HuH-7.5 (cell line): ENCODE measurements at regions not wholly inside any gene's neighbourhood (a gene's known extent, or its start where the extent isn't known, plus 50 kb on each side); places are given as distances from the start of the nearest gene placed in this dataset.

Experiments used
- DNase-seq: peaks from one replicate; pipeline ENCODE4 v3.0.0; 2011; ENCODE audit warnings: low spot score

GRCh38 chr1:23615423-23615822 is 56.1 kb upstream of the ID3 start:
- no peak for DNase-seq

- no peak for DNase-seq
Measured at GRCh38 chr1:23614032-23614660, 54.8 kb upstream of the ID3 start.

- DNase-seq, result no peak
Measured at GRCh38 chr1:23613191-23614031, 54.1 kb upstream of the ID3 start.

DNA sequence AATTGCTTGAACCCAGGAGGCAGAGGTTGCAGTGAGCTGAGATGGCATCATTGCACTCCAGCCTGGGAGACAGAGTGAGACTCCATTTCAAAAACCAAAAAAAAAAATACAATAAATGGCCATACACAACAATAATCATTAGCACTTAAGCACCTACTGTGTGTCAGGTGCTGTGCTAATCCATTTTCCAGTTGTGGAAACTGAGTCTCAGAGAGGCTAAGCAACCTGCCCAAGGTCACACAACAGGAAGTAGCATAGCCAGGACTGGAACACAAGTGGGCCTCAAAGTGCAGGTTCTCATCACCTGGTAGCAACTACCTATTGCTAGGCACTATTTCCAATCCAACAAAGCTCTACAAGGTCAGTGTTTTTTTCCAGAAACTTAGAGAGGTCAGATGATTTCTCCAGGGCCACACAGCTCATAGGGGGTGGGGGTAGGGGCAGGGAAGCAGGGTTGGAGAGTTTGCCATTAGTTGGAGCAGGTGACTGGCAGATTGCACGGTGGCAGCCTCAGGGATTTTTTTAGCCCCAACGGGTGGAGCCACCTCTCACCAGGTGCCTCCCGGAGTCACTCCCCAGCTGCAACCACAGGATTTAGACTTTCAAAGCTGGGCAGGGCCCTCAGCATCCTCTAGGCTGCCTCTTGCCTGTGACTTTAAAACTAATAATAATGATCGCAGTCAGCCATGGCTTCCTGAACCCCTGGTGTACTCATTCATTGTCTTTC is 52.5 kb upstream of the ID3 start:
- DNase-seq, result no peak

GRCh38 chr1:23610677-23611076 is 51.4 kb upstream of the ID3 start:
- DNase-seq, result no peak

- no peak for DNase-seq
Measured at GRCh38 chr1:23609971-23610370, 50.7 kb upstream of the ID3 start.
